ENCODE measurements at regions not wholly inside any gene's neighbourhood (a gene's known extent, or its start where the extent isn't known, plus 50 kb on each side); places are given as distances from the start of the nearest gene placed in this dataset.

- TF ChIP-seq, protein P1, sequence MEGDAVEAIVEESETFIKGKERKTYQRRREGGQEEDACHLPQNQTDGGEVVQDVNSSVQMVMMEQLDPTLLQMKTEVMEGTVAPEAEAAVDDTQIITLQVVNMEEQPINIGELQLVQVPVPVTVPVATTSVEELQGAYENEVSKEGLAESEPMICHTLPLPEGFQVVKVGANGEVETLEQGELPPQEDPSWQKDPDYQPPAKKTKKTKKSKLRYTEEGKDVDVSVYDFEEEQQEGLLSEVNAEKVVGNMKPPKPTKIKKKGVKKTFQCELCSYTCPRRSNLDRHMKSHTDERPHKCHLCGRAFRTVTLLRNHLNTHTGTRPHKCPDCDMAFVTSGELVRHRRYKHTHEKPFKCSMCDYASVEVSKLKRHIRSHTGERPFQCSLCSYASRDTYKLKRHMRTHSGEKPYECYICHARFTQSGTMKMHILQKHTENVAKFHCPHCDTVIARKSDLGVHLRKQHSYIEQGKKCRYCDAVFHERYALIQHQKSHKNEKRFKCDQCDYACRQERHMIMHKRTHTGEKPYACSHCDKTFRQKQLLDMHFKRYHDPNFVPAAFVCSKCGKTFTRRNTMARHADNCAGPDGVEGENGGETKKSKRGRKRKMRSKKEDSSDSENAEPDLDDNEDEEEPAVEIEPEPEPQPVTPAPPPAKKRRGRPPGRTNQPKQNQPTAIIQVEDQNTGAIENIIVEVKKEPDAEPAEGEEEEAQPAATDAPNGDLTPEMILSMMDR (IDR thresholded peaks at IDR 0.05), result no peak
- TF ChIP-seq POLR2A (IDR thresholded peaks at IDR 0.05), result no peak
These were observed 83.6 kb downstream of the ALX1 start for GRCh38 chr12:85363382-85364190.
